ENCODE measurements at regions not wholly inside any gene's neighbourhood (a gene's known extent, or its start where the extent isn't known, plus 50 kb on each side); places are given as distances from the start of the nearest gene placed in this dataset.

- intact Hi-C loops (cut with DNase I, micrococcal nuclease) = no loop called here
These were observed 1080.2 kb downstream of the SUCLG1 start for GRCh38 chr2:83378921-83379320.

GRCh38 chr2:83376731-83377130 is 1082.3 kb downstream of the SUCLG1 start:
- Histone ChIP-seq H3K27ac (ENCODE audit: low read depth in 1 of 2, low read length in 2 of 2) (no peak overlapping the region), H3K9me3 (ENCODE audit: control insufficient read depth in 1 of 2, insufficient read depth in 1 of 2, low read length in 2 of 2) (peaks cover 0 to 8% of the 10 kb centered on the region in 2 experiments), H3K36me3 (ENCODE audit: insufficient read depth, low read length) (no peaks in the 10 kb centered on the region), H3K4me3 (ENCODE audit: low read length) (no peak overlapping the region), H3K27me3 (ENCODE audit: control insufficient read depth in 1 of 2, insufficient read depth in 2 of 2, low read length in 2 of 2) (no peaks in the 10 kb centered on the region), H3K4me1 (ENCODE audit: insufficient read depth, low read length) (no peaks in the 10 kb centered on the region)
- no peak for ATAC-seq (ENCODE audit: poor library complexity)
- intact Hi-C loops (cut with DNase I, micrococcal nuclease) = no loop called here
- no peaks in the 10 kb centered on the region for H3K36me3 Mint-ChIP-seq (ENCODE audit: low read depth)
- DNase-seq = no peak
- H3K27ac Mint-ChIP-seq = no peak overlapping the region
- no peak overlapping the region for H3K4me3 Mint-ChIP-seq
- ChIA-PET CTCF (no interaction called here), POLR2A (no interaction called here)
- H3K4me1 Mint-ChIP-seq (ENCODE audit: low read depth) = no peaks in the 10 kb centered on the region
- no peaks in the 10 kb centered on the region for H3K27me3 Mint-ChIP-seq
- peaks cover 7% of the 10 kb centered on the region for H3K9me3 Mint-ChIP-seq
- TF ChIP-seq CTCF (IDR thresholded peaks at IDR 0.05) = no peak

More at GRCh38 chr2:83378921-83379320, 1080.2 kb downstream of the SUCLG1 start:
- Histone ChIP-seq H3K4me3 (ENCODE audit: low read length) (no peak overlapping the region), H3K9me3 (ENCODE audit: control insufficient read depth in 1 of 2, insufficient read depth in 1 of 2, low read length in 2 of 2) (peaks cover 0 to 8% of the 10 kb centered on the region in 2 experiments), H3K27me3 (ENCODE audit: control insufficient read depth in 1 of 2, insufficient read depth in 2 of 2, low read length in 2 of 2) (no peaks in the 10 kb centered on the region), H3K36me3 (ENCODE audit: insufficient read depth, low read length) (no peaks in the 10 kb centered on the region), H3K4me1 (ENCODE audit: insufficient read depth, low read length) (no peaks in the 10 kb centered on the region), H3K27ac (ENCODE audit: low read depth in 1 of 2, low read length in 2 of 2) (no peak overlapping the region)
- Mint-ChIP-seq H3K27me3 (no peaks in the 10 kb centered on the region), H3K36me3 (ENCODE audit: low read depth) (no peaks in the 10 kb centered on the region), H3K4me1 (ENCODE audit: low read depth) (no peaks in the 10 kb centered on the region), H3K9me3 (peaks cover 9% of the 10 kb centered on the region), H3K27ac (no peak overlapping the region), H3K4me3 (no peak overlapping the region)
- ATAC-seq (ENCODE audit: poor library complexity) = no peak
- no peak for DNase-seq
- POLR2A ChIA-PET = no interaction called here
- TF ChIP-seq CTCF (IDR thresholded peaks at IDR 0.05) = no peak
- CTCF ChIA-PET = no interaction called here

- H3K27me3 ChIP-seq (ENCODE audit: control insufficient read depth in 1 of 2, insufficient read depth in 2 of 2, low read length in 2 of 2) = no peaks in the 10 kb centered on the region
- H3K27ac Mint-ChIP-seq = no peak overlapping the region
- ATAC-seq (ENCODE audit: poor library complexity) (no peak), DNase-seq (no peak)
- H3K27me3 Mint-ChIP-seq = no peaks in the 10 kb centered on the region
- intact Hi-C loops (cut with DNase I, micrococcal nuclease) = no loop called here
- no peaks in the 10 kb centered on the region for H3K36me3 ChIP-seq (ENCODE audit: insufficient read depth, low read length)
- H3K4me3 ChIP-seq (ENCODE audit: low read length) = no peak overlapping the region
- TF ChIP-seq CTCF (IDR thresholded peaks at IDR 0.05) = no peak
- ChIA-PET CTCF (no interaction called here), POLR2A (no interaction called here)
- no peaks in the 10 kb centered on the region for H3K36me3 Mint-ChIP-seq (ENCODE audit: low read depth)
- peaks cover 0 to 5% of the 10 kb centered on the region in 2 experiments for H3K9me3 ChIP-seq (ENCODE audit: control insufficient read depth in 1 of 2, insufficient read depth in 1 of 2, low read length in 2 of 2)
- H3K4me1 ChIP-seq (ENCODE audit: insufficient read depth, low read length) = no peaks in the 10 kb centered on the region
- no peaks in the 10 kb centered on the region for H3K9me3 Mint-ChIP-seq
- H3K4me3 Mint-ChIP-seq = no peak overlapping the region
- H3K4me1 Mint-ChIP-seq (ENCODE audit: low read depth) = no peaks in the 10 kb centered on the region
- H3K27ac ChIP-seq (ENCODE audit: low read depth in 1 of 2, low read length in 2 of 2) = no peak overlapping the region
These were observed 1088.7 kb downstream of the SUCLG1 start for GRCh38 chr2:83370419-83370762.
